ENCODE measurements at regions not wholly inside any gene's neighbourhood (a gene's known extent, or its start where the extent isn't known, plus 50 kb on each side); places are given as distances from the start of the nearest gene placed in this dataset.

GRCh38 chr1:58395355-58395754, 151.2 kb downstream of the OMA1 start:
- Histone ChIP-seq H2AFZ (ENCODE audit: low read length) (peak overlapping the region; percentile 25), H3K27ac (ENCODE audit: low read depth, low read length) (peak overlapping the region; percentile 47), H3K79me2 (ENCODE audit: insufficient read depth, low read length) (no peaks in the 10 kb centered on the region), H3K9me3 (ENCODE audit: low read depth, low read length) (no peaks in the 10 kb centered on the region), H3K36me3 (ENCODE audit: insufficient read depth, low read length) (no peaks in the 10 kb centered on the region), H3K4me1 (ENCODE audit: insufficient read depth, low read length) (peaks cover 31% of the 10 kb centered on the region), H3K4me3 (ENCODE audit: insufficient read depth, low read length) (no peak overlapping the region), H4K20me1 (ENCODE audit: insufficient read depth, low read length) (no peaks in the 10 kb centered on the region), H3K27me3 (ENCODE audit: insufficient read depth, low read length) (no peaks in the 10 kb centered on the region), H3K4me2 (ENCODE audit: insufficient read depth, low read length) (peak overlapping the region; percentile 30)
- TF ChIP-seq CTCF (IDR thresholded peaks at IDR 0.05; ENCODE audit: extremely low read depth, low read depth, low read length) = no peak
- peak; percentile 89 for DNase-seq (ENCODE audit: insufficient read length, low spot score, missing footprints)

- H3K27ac ChIP-seq (ENCODE audit: low read depth, low read length) = no peak overlapping the region
- H3K9me3 ChIP-seq (ENCODE audit: low read depth, low read length) = no peaks in the 10 kb centered on the region
- H3K4me1 ChIP-seq (ENCODE audit: insufficient read depth, low read length) = peaks cover 22% of the 10 kb centered on the region
- H3K36me3 ChIP-seq (ENCODE audit: insufficient read depth, low read length) = no peaks in the 10 kb centered on the region
- H3K27me3 ChIP-seq (ENCODE audit: insufficient read depth, low read length) = no peaks in the 10 kb centered on the region
- no peaks in the 10 kb centered on the region for H3K79me2 ChIP-seq (ENCODE audit: insufficient read depth, low read length)
- no peak overlapping the region for H2AFZ ChIP-seq (ENCODE audit: low read length)
- no peak overlapping the region for H3K4me3 ChIP-seq (ENCODE audit: insufficient read depth, low read length)
- H4K20me1 ChIP-seq (ENCODE audit: insufficient read depth, low read length) = no peaks in the 10 kb centered on the region
- TF ChIP-seq CTCF (IDR thresholded peaks at IDR 0.05; ENCODE audit: extremely low read depth, low read depth, low read length) = no peak
- no peak for DNase-seq (ENCODE audit: insufficient read length, low spot score, missing footprints)
- no peak overlapping the region for H3K4me2 ChIP-seq (ENCODE audit: insufficient read depth, low read length)
Measured at GRCh38 chr1:58392083-58392482, 154.4 kb downstream of the OMA1 start.

- Histone ChIP-seq H3K79me2 (ENCODE audit: insufficient read depth, low read length) (no peaks in the 10 kb centered on the region), H3K4me1 (ENCODE audit: insufficient read depth, low read length) (peaks cover 21% of the 10 kb centered on the region), H3K4me3 (ENCODE audit: insufficient read depth, low read length) (no peak overlapping the region), H2AFZ (ENCODE audit: low read length) (no peak overlapping the region), H4K20me1 (ENCODE audit: insufficient read depth, low read length) (no peaks in the 10 kb centered on the region), H3K27ac (ENCODE audit: low read depth, low read length) (no peak overlapping the region), H3K4me2 (ENCODE audit: insufficient read depth, low read length) (no peak overlapping the region), H3K36me3 (ENCODE audit: insufficient read depth, low read length) (no peaks in the 10 kb centered on the region), H3K27me3 (ENCODE audit: insufficient read depth, low read length) (no peaks in the 10 kb centered on the region), H3K9me3 (ENCODE audit: low read depth, low read length) (no peaks in the 10 kb centered on the region)
- no peak for DNase-seq (ENCODE audit: insufficient read length, low spot score, missing footprints)
- TF ChIP-seq CTCF (IDR thresholded peaks at IDR 0.05; ENCODE audit: extremely low read depth, low read depth, low read length) = no peak
Measured at GRCh38 chr1:58391514-58391913, 155.0 kb downstream of the OMA1 start.

GRCh38 chr1:58391056-58391455, 155.5 kb downstream of the OMA1 start:
- no peak overlapping the region for H3K27ac ChIP-seq (ENCODE audit: low read depth, low read length)
- no peak for TF ChIP-seq CTCF (IDR thresholded peaks at IDR 0.05; ENCODE audit: extremely low read depth, low read depth, low read length)
- no peak overlapping the region for H3K4me2 ChIP-seq (ENCODE audit: insufficient read depth, low read length)
- H3K79me2 ChIP-seq (ENCODE audit: insufficient read depth, low read length) = no peaks in the 10 kb centered on the region
- no peaks in the 10 kb centered on the region for H3K27me3 ChIP-seq (ENCODE audit: insufficient read depth, low read length)
- no peaks in the 10 kb centered on the region for H3K9me3 ChIP-seq (ENCODE audit: low read depth, low read length)
- no peaks in the 10 kb centered on the region for H4K20me1 ChIP-seq (ENCODE audit: insufficient read depth, low read length)
- peaks cover 17% of the 10 kb centered on the region for H3K4me1 ChIP-seq (ENCODE audit: insufficient read depth, low read length)
- H3K36me3 ChIP-seq (ENCODE audit: insufficient read depth, low read length) = no peaks in the 10 kb centered on the region
- no peak overlapping the region for H2AFZ ChIP-seq (ENCODE audit: low read length)
- no peak for DNase-seq (ENCODE audit: insufficient read length, low spot score, missing footprints)
- no peak overlapping the region for H3K4me3 ChIP-seq (ENCODE audit: insufficient read depth, low read length)
